Left ventricle myocardium inferior (tissue), 1 donor: ENCODE measurements at regions not wholly inside any gene's neighbourhood (a gene's known extent, or its start where the extent isn't known, plus 50 kb on each side); places are given as distances from the start of the nearest gene placed in this dataset.

Experiments
- DNase-seq: peaks from one replicate; pipeline ENCODE4 v3.0.0-alpha.2; 2020
- H3K27ac ChIP-seq: fragments of 200-600 bp; replicated peaks from 2 replicates; pipeline ENCODE4 v1.8.0; 2021
- H3K27me3 ChIP-seq: fragments of 200-600 bp; 2 replicates; pipeline ENCODE4 v1.8.0; 2021; ENCODE audit warnings: low read depth
- H3K36me3 ChIP-seq: fragments of 200-600 bp; 2 replicates; pipeline ENCODE4 v1.8.0; 2021
- H3K4me1 ChIP-seq: fragments of 200-600 bp; 2 replicates; pipeline ENCODE4 v1.8.0; 2021
- H3K4me3 ChIP-seq: fragments of 200-600 bp; 2 replicates; pipeline ENCODE4 v1.8.0; 2021; ENCODE audit warnings: mild to moderate bottlenecking, moderate library complexity
- H3K9me3 ChIP-seq: fragments of 200-600 bp; replicated peaks from 2 replicates; pipeline ENCODE4 v1.8.0; 2021
- CTCF ChIP-seq: fragments of 200-600 bp; IDR thresholded peaks from 2 replicates; pipeline ENCODE4 v1.8.0; 2021; ENCODE audit warnings: antibody characterized with exemption, mild to moderate bottlenecking, borderline replicate concordance
- intact Hi-C: fragments of 100-400 bp; cut with micrococcal nuclease; formaldehyde crosslinking; loops from one replicate; pipeline ENCODE4 v1.11.0; 2022
- donor health status: DM: no; HTN: yes; CAD: no; lungs with severe emphysema.

- Histone ChIP-seq H3K4me3 (no peak overlapping the region), H3K27me3 (no peaks in the 10 kb centered on the region), H3K36me3 (no peaks in the 10 kb centered on the region), H3K27ac (no peak overlapping the region), H3K4me1 (no peaks in the 10 kb centered on the region), H3K9me3 (no peaks in the 10 kb centered on the region)
- intact Hi-C loops: no loop called here
- DNase-seq: no peak
- no peak for TF ChIP-seq CTCF
Measured at GRCh38 chr4:30904215-30904555, 184.0 kb downstream of the PCDH7 start.

- no peak overlapping the region for H3K27ac ChIP-seq
- no peaks in the 10 kb centered on the region for H3K36me3 ChIP-seq
- DNase-seq: no peak
- intact Hi-C loops: no loop called here
- H3K4me3 ChIP-seq: no peak overlapping the region
- no peaks in the 10 kb centered on the region for H3K9me3 ChIP-seq
- TF ChIP-seq CTCF: no peak
- no peaks in the 10 kb centered on the region for H3K4me1 ChIP-seq
- H3K27me3 ChIP-seq: no peaks in the 10 kb centered on the region
Measured at GRCh38 chr4:30904588-30904987, 184.4 kb downstream of the PCDH7 start.

GRCh38 chr4:30912098-30912714 is 192.0 kb downstream of the PCDH7 start:
- Histone ChIP-seq H3K4me3 (no peak overlapping the region), H3K27ac (no peak overlapping the region)
- TF ChIP-seq CTCF: no peak

GRCh38 chr4:30916337-30917274 is 196.4 kb downstream of the PCDH7 start:
- Histone ChIP-seq H3K27me3 (no peaks in the 10 kb centered on the region), H3K27ac (no peak overlapping the region), H3K4me3 (no peak overlapping the region), H3K9me3 (no peaks in the 10 kb centered on the region), H3K4me1 (peaks cover 4% of the 10 kb centered on the region), H3K36me3 (no peaks in the 10 kb centered on the region)
- no peak for TF ChIP-seq CTCF
- intact Hi-C loops: no loop called here
- DNase-seq: no peak

More at GRCh38 chr4:30912098-30912714, 192.0 kb downstream of the PCDH7 start:
- Histone ChIP-seq H3K27me3 (no peaks in the 10 kb centered on the region), H3K4me1 (peaks cover 4% of the 10 kb centered on the region), H3K36me3 (no peaks in the 10 kb centered on the region), H3K9me3 (no peaks in the 10 kb centered on the region)
- intact Hi-C loops: no loop called here
- DNase-seq: no peak

- no peak for DNase-seq
- Histone ChIP-seq H3K4me1 (no peaks in the 10 kb centered on the region), H3K9me3 (no peaks in the 10 kb centered on the region), H3K27ac (no peak overlapping the region), H3K4me3 (no peak overlapping the region), H3K27me3 (no peaks in the 10 kb centered on the region), H3K36me3 (no peaks in the 10 kb centered on the region)
- no peak for TF ChIP-seq CTCF
- intact Hi-C loops: no loop called here
Measured at GRCh38 chr4:30917946-30918345, 197.8 kb downstream of the PCDH7 start.
